Tibial artery (tissue), 4 donors: ENCODE measurements at regions not wholly inside any gene's neighbourhood (a gene's known extent, or its start where the extent isn't known, plus 50 kb on each side); places are given as distances from the start of the nearest gene placed in this dataset.

Source experiments
- DNase-seq, 2 donors: peaks; one replicate each; pipeline ENCODE4 v3.0.0-alpha.2; 2019
- H3K27ac ChIP-seq, 2 donors: fragments of 200-600 bp; sonication (generic) in 1 of 2; 1 replicate in 1 of 2; 2 replicates in 1 of 2; pipeline ENCODE4 v1.5.1; 2018 to 2019; ENCODE audit warnings: mild to moderate bottlenecking in 1 of 2
- H3K27me3 ChIP-seq, 2 donors: fragments of 200-600 bp; sonication (generic) in 1 of 2; one replicate each; pipeline versions ENCODE4 v1.5.1 to v1.6.0; 2016 to 2019
- H3K36me3 ChIP-seq, 3 donors: fragments of 200-600 bp; sonication (generic) in 2 of 3; one replicate each; pipeline ENCODE4 v1.5.1; 2016 to 2019; ENCODE audit warnings: mild to moderate bottlenecking in 2 of 3
- H3K4me1 ChIP-seq, 4 donors: fragments of 200-600 bp; sonication (generic) in 2 of 4; 1 replicate in 3 of 4; 2 replicates in 1 of 4; pipeline ENCODE4 v1.5.1; 2016 to 2019
- H3K4me3 ChIP-seq, 2 donors: fragments of 200-600 bp; sonication (generic) in 1 of 2; 1 replicate in 1 of 2; 2 replicates in 1 of 2; pipeline ENCODE4 v1.5.1; 2018 to 2019; ENCODE audit warnings: mild to moderate bottlenecking in 2 of 2
- H3K9me3 ChIP-seq, 3 donors: fragments of 200-600 bp; sonication (generic) in 1 of 3; one replicate each; pipeline ENCODE4 v1.5.1; 2016 to 2019
- intact Hi-C: fragments of 100-400 bp; cut with DNase I; formaldehyde crosslinking; loops from one replicate; pipeline ENCODE4 v1.15.0; 2023; ENCODE audit warnings: low total_unique reads
- TF ChIP-seq, protein P1 (sequence below), 2 experiments: fragments of 200-600 bp in 1 of 2; fragments of 450-650 bp in 1 of 2; IDR thresholded peaks; one replicate each; pipeline ENCODE4 v1.5.1; 2017 to 2019; ENCODE audit warnings: antibody characterized with exemption in 2 of 2, mild to moderate bottlenecking in 1 of 2, moderate library complexity in 1 of 2

DNA sequence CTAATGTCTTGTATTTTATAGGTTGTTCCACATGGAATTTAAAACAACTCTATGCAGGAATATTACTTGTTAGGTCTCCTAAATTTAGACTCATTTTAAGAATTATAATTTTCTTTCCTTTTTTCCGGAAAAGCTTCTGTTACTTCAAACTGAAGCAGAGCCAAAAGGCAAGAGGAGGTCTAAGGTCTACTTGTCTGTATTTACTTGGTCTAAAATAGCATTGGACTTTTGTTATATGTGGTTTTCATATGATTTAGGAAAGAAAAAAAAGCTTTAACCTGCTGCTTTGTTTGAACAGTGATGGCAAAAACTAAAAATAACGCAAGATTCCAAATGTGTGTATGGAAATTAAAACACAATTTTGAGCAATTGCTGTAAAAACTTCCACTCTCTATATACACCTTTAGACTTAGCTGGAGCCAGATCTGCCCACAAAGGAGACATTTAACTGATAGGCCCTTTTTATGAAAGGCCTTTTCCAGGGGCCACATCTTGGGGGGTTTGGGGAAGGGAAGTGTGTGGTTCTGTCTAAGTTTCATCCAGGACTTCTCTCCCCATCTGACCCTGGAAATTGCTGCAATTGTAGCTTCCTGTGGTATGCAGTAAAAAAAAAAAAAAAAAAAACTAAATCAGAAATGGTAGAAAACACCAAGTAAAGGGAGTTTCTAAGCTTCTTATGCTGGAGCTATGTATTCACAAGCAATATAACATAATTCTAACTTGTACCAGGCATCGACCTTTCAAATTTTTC is 307.7 kb upstream of the MEF2C start:
- TF ChIP-seq, protein P1, sequence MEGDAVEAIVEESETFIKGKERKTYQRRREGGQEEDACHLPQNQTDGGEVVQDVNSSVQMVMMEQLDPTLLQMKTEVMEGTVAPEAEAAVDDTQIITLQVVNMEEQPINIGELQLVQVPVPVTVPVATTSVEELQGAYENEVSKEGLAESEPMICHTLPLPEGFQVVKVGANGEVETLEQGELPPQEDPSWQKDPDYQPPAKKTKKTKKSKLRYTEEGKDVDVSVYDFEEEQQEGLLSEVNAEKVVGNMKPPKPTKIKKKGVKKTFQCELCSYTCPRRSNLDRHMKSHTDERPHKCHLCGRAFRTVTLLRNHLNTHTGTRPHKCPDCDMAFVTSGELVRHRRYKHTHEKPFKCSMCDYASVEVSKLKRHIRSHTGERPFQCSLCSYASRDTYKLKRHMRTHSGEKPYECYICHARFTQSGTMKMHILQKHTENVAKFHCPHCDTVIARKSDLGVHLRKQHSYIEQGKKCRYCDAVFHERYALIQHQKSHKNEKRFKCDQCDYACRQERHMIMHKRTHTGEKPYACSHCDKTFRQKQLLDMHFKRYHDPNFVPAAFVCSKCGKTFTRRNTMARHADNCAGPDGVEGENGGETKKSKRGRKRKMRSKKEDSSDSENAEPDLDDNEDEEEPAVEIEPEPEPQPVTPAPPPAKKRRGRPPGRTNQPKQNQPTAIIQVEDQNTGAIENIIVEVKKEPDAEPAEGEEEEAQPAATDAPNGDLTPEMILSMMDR (IDR thresholded peaks at IDR 0.05) = no peak
- Histone ChIP-seq H3K27ac (no peak overlapping the region), H3K4me3 (no peak overlapping the region), H3K36me3 (no peaks in the 10 kb centered on the region), H3K9me3 (peaks cover 0 to 8% (median 0%) of the 10 kb centered on the region in 3 donors), H3K27me3 (no peaks in the 10 kb centered on the region), H3K4me1 (peaks cover 0 to 15% (median 4%) of the 10 kb centered on the region in 4 donors)
- intact Hi-C loops = no loop called here
- no peak for DNase-seq

- peaks cover 0 to 15% (median 4%) of the 10 kb centered on the region in 4 donors for H3K4me1 ChIP-seq
- H3K27me3 ChIP-seq = no peaks in the 10 kb centered on the region
- no peaks in the 10 kb centered on the region for H3K9me3 ChIP-seq
- DNase-seq = no peak
- H3K4me3 ChIP-seq = no peak overlapping the region
- H3K27ac ChIP-seq = no peak overlapping the region
- H3K36me3 ChIP-seq = no peaks in the 10 kb centered on the region
- intact Hi-C loops = no loop called here
- TF ChIP-seq, protein P1 (IDR thresholded peaks at IDR 0.05) = no peak
Observed at GRCh38 chr5:89187883-89188465, 305.0 kb upstream of the MEF2C start.

DNA sequence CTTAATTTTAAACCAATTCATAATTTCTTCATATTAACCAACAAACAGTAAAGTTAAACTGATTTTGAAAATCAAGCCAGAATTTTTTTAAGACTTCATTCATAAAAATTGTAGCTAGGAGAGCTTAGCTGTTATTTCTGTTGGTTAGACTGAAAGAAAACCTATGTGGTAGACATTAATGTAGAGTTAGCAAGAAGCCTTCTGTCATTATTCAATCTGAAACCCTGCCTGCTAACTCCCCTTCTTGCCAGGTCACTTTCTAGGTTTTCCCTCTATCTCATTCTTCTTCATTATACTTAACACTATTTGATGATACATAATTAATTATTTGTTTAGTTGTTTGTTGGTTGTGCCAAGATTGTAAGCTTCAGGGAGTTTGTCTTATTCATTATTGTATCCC is 304.3 kb upstream of the MEF2C start:
- TF ChIP-seq, protein P1 (IDR thresholded peaks at IDR 0.05) = no peak
- Histone ChIP-seq H3K4me1 (peaks cover 0 to 15% (median 4%) of the 10 kb centered on the region in 4 donors), H3K27ac (no peak overlapping the region), H3K4me3 (no peak overlapping the region), H3K27me3 (no peaks in the 10 kb centered on the region), H3K9me3 (no peaks in the 10 kb centered on the region), H3K36me3 (no peaks in the 10 kb centered on the region)
- intact Hi-C loops = no loop called here
- DNase-seq = no peak

DNA sequence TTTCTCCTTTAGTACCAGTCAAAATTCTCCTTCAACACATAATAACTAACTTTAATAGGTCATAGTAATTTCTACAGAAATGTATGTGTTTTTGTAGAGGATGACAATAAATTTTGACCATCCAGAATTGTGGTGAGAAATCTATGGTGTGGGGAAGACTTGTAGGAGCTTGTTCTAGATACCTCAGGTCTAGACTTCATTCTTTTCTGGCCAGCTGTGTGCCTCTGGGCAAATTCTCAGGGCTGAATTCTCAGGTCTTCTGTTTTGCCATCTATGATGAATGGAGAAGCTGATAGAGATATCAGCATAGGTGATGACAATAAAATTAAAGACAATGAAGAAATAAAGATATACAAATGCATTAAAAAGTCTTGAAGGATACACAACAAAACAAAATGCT is 298.6 kb upstream of the MEF2C start:
- TF ChIP-seq, protein P1 (IDR thresholded peaks at IDR 0.05) = no peak
- intact Hi-C loops = no loop called here
- Histone ChIP-seq H3K4me1 (no peaks in the 10 kb centered on the region), H3K4me3 (no peak overlapping the region), H3K27me3 (no peaks in the 10 kb centered on the region), H3K27ac (no peak overlapping the region), H3K9me3 (no peaks in the 10 kb centered on the region), H3K36me3 (no peaks in the 10 kb centered on the region)
- no peak for DNase-seq

DNA sequence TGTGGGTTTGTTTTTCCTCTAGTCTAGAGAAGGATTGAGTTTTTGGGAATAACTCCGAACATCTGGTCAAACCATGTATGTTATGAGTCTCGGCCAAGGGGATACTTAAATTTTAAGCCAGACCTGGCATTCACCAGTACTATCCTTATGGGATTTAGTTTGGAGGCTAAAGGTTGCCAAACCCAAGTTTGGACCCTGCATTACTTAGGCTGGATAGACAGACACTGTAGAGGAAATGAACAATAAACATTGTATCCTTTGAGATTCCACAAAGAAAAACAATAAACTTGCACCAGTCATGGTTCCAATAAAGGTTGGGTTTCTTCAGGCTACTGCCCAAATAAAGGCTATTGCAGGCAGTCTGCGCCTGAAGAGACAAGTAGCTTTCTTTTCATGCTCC is 296.7 kb upstream of the MEF2C start:
- DNase-seq = no peak
- no peaks in the 10 kb centered on the region for H3K36me3 ChIP-seq

More for the DNA sequence above, 296.7 kb upstream of the MEF2C start:
- H3K27ac ChIP-seq = no peak overlapping the region
- intact Hi-C loops = no loop called here
- H3K4me1 ChIP-seq = no peaks in the 10 kb centered on the region
- no peaks in the 10 kb centered on the region for H3K9me3 ChIP-seq
- H3K27me3 ChIP-seq = no peaks in the 10 kb centered on the region
- no peak overlapping the region for H3K4me3 ChIP-seq
- TF ChIP-seq, protein P1 (IDR thresholded peaks at IDR 0.05) = no peak
